HG03103 (cell line): ENCODE measurements at regions not wholly inside any gene's neighbourhood (a gene's known extent, or its start where the extent isn't known, plus 50 kb on each side); places are given as distances from the start of the nearest gene placed in this dataset.

Source experiments
- ATAC-seq: cut with Tn5 transposase; IDR thresholded peaks from one replicate; pipeline ENCODE4 v1.9.1; 2021; ENCODE audit warnings: low read depth; ENCODE audit not compliant: unreplicated experiment

- no peak for ATAC-seq
Measured at GRCh38 chr11:32200136-32200847, 109.4 kb downstream of the RCN1 start.

GRCh38 chr11:32204751-32205150 lies 113.9 kb downstream of the RCN1 start:
- ATAC-seq, result no peak

- ATAC-seq, result no peak
Measured at GRCh38 chr11:32210556-32210955, 119.7 kb downstream of the RCN1 start.

GRCh38 chr11:32213223-32213622 lies 122.3 kb downstream of the RCN1 start:
- no peak for ATAC-seq

DNA sequence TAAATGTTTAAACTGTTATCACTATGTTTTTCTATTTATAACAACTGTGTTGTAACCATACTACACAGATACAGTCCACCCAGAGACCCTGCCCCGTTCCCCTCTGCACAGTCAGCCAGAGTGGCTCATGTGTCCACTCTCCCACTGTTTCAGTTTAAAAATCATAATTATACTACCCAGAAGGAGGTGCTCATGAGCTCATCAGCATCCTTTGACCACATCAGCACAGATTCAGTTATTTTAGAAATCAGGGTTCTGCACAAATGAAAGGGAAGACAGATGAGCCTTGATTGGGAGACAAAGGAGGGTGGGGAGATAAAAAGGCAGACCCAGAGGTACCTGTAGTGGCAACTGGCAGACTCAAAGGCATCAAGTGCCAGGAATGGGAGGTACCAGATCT lies 124.3 kb downstream of the RCN1 start:
- no peak for ATAC-seq

- ATAC-seq, result no peak
Measured at GRCh38 chr11:32216749-32217148, 125.9 kb downstream of the RCN1 start.

DNA sequence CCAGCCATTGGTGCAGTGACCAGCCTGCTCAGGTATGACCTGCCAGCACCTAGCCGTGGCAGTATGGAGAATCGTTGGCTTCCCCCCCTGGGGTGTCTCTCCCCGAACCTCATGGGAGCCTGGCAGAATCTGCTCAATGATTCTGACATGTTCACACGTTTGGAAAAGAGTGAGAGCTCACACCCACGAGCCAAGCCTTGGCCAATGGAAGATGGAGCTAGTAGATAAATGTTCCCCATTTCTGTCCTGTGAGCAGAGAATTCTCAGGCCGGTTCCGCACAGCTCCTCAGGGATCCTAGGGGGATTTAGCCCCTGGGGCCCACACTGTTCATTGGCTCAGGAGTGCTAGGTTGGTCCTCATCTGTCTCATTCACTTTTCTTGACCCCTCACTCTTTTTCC lies 128.4 kb downstream of the RCN1 start:
- ATAC-seq, result no peak

GRCh38 chr11:32221476-32222032 lies 130.7 kb downstream of the RCN1 start:
- ATAC-seq, result no peak

DNA sequence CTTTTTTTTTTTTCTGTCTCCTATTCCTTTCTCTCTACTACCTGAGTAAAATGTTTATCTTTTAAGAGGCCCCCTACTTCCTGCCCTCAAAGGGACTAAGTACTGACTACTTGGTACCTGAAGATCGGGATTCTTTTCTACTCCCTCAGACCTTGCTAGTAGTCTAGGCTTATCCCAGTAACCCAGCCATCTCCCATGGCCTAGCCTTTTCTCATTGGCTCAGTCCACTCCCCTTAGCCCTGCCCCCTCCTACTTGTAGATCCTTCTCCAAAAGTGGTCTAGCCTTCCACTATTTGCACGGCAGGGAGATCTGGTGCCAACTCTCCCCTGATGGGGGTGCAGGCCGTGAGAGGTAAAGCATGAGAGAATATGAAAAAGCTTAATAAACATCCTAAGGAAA lies 133.7 kb downstream of the RCN1 start:
- ATAC-seq, result no peak

GRCh38 chr11:32225571-32226285 lies 134.9 kb downstream of the RCN1 start:
- ATAC-seq, result no peak

GRCh38 chr11:32226480-32226879 lies 135.6 kb downstream of the RCN1 start:
- ATAC-seq, result no peak

DNA sequence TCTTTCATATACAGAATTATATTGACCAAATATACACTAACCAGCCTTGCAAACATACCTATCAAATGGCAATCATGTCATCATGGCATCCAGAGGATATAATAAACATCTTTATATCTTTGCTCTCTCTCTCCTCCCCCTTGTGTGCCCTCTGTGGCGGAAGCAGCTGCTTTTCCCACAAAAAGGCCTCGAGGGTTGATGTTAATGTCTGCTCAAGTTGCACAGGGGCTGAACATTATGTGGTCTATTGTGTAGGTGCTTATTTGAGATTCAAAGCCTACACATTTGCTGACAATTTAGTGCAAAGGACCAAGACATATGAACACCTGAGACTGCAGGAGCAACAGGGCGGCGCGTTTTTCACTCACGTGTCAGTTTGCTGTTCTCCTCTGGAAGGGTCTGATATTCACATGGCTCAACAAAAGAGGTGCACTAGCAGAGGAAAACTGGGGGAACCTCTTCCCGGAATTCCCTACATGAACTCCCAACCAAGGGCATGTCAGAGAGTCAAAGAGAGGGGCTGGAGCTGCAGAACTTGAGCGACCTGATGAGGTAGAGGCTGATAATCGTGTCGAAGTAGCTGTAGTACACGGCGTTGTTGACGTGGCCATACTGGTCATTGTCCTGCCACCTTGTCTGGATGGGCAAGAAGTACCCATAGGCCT lies 138.8 kb downstream of the RCN1 start:
- no peak for ATAC-seq

DNA sequence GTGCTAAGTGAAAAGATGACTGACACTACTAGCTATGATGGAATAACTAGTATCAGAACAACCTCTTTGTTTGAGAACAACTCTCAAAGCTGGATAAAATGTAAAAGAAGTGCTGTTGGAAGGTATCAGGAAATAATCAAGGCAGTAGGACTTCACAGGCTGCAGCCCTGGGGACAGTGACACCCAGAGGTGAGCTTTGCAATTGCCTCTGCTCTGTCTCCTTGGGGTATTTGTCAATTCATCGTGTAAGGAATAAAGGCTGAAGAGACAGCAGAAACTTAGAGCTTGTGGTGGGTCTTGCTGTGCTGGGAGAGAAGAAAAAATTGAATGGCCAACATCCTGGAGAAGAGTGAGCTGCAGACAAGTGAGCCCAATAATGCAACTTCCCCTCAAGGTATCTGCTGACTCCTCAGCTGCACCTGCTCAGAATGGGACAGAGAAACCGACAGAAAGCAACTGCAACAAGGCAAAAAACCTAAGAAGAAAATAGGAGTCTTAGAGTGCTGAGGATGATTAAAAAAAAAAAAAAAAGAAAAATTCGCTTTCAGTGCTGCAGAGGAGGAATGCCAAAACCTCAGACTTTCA lies 141.1 kb downstream of the RCN1 start:
- ATAC-seq, result peak; percentile 97

DNA sequence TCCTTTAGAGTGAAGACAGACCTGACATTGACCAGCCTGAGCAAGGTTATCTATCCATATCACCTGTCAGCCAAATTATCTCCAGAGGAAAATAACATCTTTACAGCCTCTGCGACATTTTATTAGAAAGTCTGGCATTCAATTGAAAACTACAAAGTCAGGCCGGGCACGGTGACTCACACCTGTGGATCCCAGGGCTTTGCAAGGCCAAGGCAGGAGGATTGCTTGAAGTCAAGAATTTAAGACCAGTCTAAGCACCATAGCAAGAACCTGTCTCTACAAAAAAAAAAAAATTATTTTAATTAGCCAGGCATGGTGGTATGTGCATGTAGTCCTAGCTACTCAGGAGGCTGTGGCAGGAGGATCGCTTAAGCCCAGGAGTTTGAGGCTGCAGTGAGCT lies 141.6 kb downstream of the RCN1 start:
- ATAC-seq, result no peak

DNA sequence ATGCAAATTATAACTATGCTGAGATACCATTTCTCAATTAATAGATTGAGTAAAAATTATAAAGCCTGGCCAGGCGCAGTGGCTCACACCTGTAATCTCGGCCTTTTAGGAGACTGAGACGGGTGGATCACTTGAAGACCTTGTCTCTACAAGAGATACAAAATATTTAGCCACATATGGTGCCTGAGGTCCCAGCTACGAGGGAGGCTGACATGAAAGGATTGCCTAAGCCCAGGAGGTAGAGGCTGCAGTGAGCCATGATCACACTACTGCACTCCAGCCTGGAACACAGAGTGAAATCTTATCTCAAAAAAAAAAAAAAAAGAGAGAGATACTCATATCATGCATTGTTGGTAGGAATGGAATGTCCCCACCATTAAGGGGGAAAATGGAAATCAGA lies 142.4 kb downstream of the RCN1 start:
- no peak for ATAC-seq

DNA sequence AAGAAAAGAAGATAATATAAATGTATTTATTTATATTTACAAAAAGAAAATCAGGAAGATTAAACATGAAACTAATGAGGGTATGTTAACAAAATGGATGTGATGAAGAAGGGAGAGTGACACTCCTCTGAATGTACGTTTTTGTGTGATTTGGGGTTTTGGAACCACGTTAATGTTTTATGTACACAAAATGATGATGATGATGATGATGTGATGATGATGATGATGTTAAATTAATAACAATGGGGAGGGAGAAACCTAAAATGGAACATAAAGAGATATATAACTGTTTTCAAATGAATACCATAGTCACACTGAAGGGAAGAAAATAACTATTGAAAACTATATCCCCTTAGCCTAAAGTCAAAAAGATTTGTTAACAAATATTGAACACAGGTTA lies 143.1 kb downstream of the RCN1 start:
- no peak for ATAC-seq

GRCh38 chr11:32244453-32244852 lies 153.6 kb downstream of the RCN1 start:
- no peak for ATAC-seq

DNA sequence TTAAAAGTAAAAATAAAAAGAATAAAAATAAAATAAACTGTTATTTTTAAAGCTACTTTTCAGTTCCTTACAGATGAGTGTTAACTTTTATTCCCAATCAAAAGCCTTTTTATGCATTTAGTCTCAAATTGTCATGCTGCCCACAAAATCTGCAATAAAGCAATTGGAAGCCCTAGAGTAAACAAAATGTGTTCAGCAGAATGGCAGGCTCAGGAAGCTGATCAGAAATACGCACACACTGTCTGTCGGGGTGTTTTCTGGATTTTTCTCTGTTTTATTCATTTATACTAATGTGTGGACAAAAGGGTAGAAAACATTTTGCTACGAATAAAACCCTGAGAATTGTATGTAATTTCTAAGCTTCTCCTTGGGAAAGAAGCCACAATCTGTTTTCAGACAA lies 162.8 kb downstream of the RCN1 start:
- no peak for ATAC-seq

DNA sequence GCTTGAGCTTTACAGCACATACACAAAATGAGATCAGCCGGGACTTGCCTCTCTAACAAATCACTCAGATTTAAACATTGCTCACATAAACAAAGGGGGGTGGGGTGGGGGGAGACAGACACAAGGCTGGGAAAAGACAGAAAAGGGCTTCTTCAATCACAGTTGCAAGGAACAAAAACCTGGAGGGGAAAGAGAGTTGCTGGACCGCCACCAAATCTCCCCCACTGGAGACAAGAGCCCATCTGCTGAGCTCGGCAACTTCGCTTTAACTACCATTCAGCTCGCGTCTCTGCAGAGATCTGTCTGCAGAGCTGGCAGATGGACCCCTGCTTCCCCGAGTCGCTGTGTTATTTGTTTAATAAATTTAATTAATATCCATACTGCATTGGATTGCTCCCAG lies 165.0 kb downstream of the RCN1 start:
- ATAC-seq, result no peak

DNA sequence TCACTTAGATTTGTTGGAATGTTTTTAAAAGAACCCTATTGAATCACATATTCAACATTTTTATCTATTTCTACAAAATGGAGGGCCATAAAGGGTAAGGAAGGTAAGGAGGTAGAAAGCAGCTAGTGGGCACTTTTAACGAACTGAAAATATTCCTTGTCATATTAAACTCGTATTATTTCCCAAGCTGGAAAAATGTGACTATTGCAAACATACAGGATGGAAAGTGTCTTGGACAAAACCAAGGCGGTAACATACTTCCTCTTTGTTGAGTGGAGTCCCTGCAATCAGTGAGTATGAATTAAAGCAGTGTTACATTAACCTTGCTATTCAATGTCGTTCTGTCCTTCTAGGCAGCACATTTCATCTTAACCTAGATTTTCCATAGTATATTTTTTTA lies 165.6 kb downstream of the RCN1 start:
- no peak for ATAC-seq

GRCh38 chr11:32259641-32260081 lies 168.8 kb downstream of the RCN1 start:
- ATAC-seq, result peak; percentile 97
